Upper lobe of left lung (tissue), 6 donors: ENCODE measurements at regions not wholly inside any gene's neighbourhood (a gene's known extent, or its start where the extent isn't known, plus 50 kb on each side); places are given as distances from the start of the nearest gene placed in this dataset.

ENCODE experiments used
- ATAC-seq, 2 donors: fragments of 200-7000 bp; cut with Tn5 transposase; one replicate each; pipeline ENCODE4 v1.9.1; 2022; ENCODE audit warnings: mild to moderate bottlenecking in 2 of 2, moderate library complexity in 2 of 2; ENCODE audit not compliant: low FRiP score in 2 of 2
- DNase-seq, 2 donors: peaks; one replicate each; pipeline ENCODE4 v3.0.0-alpha.2; 2019 to 2020
- H3K27ac ChIP-seq, 4 donors: fragments of 200-600 bp; sonication (generic); one replicate each; pipeline ENCODE4 v1.5.1; 2016 to 2019
- H3K27me3 ChIP-seq, 4 donors: fragments of 200-600 bp; sonication (generic); one replicate each; pipeline ENCODE4 v1.5.1; 2017 to 2019
- H3K36me3 ChIP-seq, 4 donors: fragments of 200-600 bp; sonication (generic); one replicate each; pipeline ENCODE4 v1.5.1; 2016 to 2019
- H3K4me1 ChIP-seq, 4 donors: fragments of 200-600 bp; sonication (generic); one replicate each; pipeline ENCODE4 v1.5.1; 2018 to 2019
- H3K4me3 ChIP-seq, 4 donors: fragments of 200-600 bp; sonication (generic); one replicate each; pipeline ENCODE4 v1.5.1; 2017 to 2019; ENCODE audit warnings: mild to moderate bottlenecking in 2 of 4, moderate library complexity in 1 of 4
- H3K9me3 ChIP-seq, 4 donors: fragments of 200-600 bp; sonication (generic); one replicate each; pipeline ENCODE4 v1.5.1; 2018 to 2019
- CTCF ChIP-seq, 6 experiments: fragments of 450-650 bp in 4 of 6; fragments of 200-600 bp in 2 of 6; sonication (generic) in 2 of 6; IDR thresholded peaks; one replicate each; pipeline ENCODE4 v1.5.1; 2016 to 2019; ENCODE audit warnings: antibody characterized with exemption in 6 of 6
- EP300 ChIP-seq, 4 donors: sonication (generic); formaldehyde crosslinking; IDR thresholded peaks; one replicate each; pipeline ENCODE4 v1.5.1; 2017; ENCODE audit warnings: antibody characterized with exemption in 4 of 4, control low read depth in 2 of 4
- POLR2A ChIP-seq, 4 donors: fragments of 450-650 bp; IDR thresholded peaks; one replicate each; pipeline ENCODE4 v1.5.1; 2016 to 2017; ENCODE audit warnings: antibody characterized with exemption in 4 of 4, mild to moderate bottlenecking in 2 of 4
- POLR2AphosphoS5 ChIP-seq, 2 donors: sonication (generic); formaldehyde crosslinking; IDR thresholded peaks; one replicate each; pipeline ENCODE4 v1.5.1; 2017; ENCODE audit warnings: antibody characterized with exemption in 2 of 2
- WGBS, 2 donors: methylation state at CpG; one replicate each; pipeline ENCODE4 v1.1.5; 2017 to 2018; 5-methylcytosine and 5-hydroxymethylcytosine counted together
- donor health status: DM: no; HTN: no; CAD: no; lungs with moderate emphysema.
- donor health status: DM: no; HTN: yes; CAD: no; lungs with severe emphysema.

- Histone ChIP-seq H3K27me3 (no peaks in the 10 kb centered on the region), H3K36me3 (no peaks in the 10 kb centered on the region), H3K4me1 (no peaks in the 10 kb centered on the region), H3K4me3 (no peak overlapping the region), H3K27ac (no peak overlapping the region), H3K9me3 (no peaks in the 10 kb centered on the region)
- ATAC-seq = no peak
- WGBS, 2 donors = 68 to 74% methylated on average over 5 of the region's 5 CpGs
- no peak for TF ChIP-seq POLR2AphosphoS5 (IDR thresholded peaks at IDR 0.05)
- TF ChIP-seq POLR2A (IDR thresholded peaks at IDR 0.05) = no peak
- TF ChIP-seq CTCF (IDR thresholded peaks at IDR 0.05) = no peak
- TF ChIP-seq EP300 (IDR thresholded peaks at IDR 0.05) = no peak
- no peak for DNase-seq
Measured at GRCh38 chr19:28400953-28401671, 811.8 kb downstream of the UQCRFS1 start.

GRCh38 chr19:28399187-28399586 is 813.8 kb downstream of the UQCRFS1 start:
- DNase-seq = no peak
- H3K4me1 ChIP-seq = no peaks in the 10 kb centered on the region
- TF ChIP-seq CTCF (IDR thresholded peaks at IDR 0.05) (no peak), POLR2AphosphoS5 (IDR thresholded peaks at IDR 0.05) (no peak), EP300 (IDR thresholded peaks at IDR 0.05) (no peak), POLR2A (IDR thresholded peaks at IDR 0.05) (no peak)
- no peak overlapping the region for H3K4me3 ChIP-seq
- no peak for ATAC-seq
- H3K27me3 ChIP-seq = no peaks in the 10 kb centered on the region
- 82% methylated on average over 1 of the region's 1 CpG for WGBS, 2 donors
- no peak overlapping the region for H3K27ac ChIP-seq
- H3K36me3 ChIP-seq = no peaks in the 10 kb centered on the region
- H3K9me3 ChIP-seq = no peaks in the 10 kb centered on the region

- WGBS, 2 donors = 78 to 82% methylated on average over 5 of the region's 5 CpGs
- H3K9me3 ChIP-seq = no peaks in the 10 kb centered on the region
- H3K27ac ChIP-seq = no peak overlapping the region
- TF ChIP-seq EP300 (IDR thresholded peaks at IDR 0.05) (no peak), CTCF (IDR thresholded peaks at IDR 0.05) (no peak), POLR2A (IDR thresholded peaks at IDR 0.05) (no peak), POLR2AphosphoS5 (IDR thresholded peaks at IDR 0.05) (no peak)
- no peak for DNase-seq
- no peak for ATAC-seq
- no peaks in the 10 kb centered on the region for H3K27me3 ChIP-seq
- no peak overlapping the region for H3K4me3 ChIP-seq
- H3K4me1 ChIP-seq = no peaks in the 10 kb centered on the region
- H3K36me3 ChIP-seq = no peaks in the 10 kb centered on the region
Measured at GRCh38 chr19:28397800-28398199, 815.2 kb downstream of the UQCRFS1 start.

- no peaks in the 10 kb centered on the region for H3K9me3 ChIP-seq
- no peaks in the 10 kb centered on the region for H3K27me3 ChIP-seq
- ATAC-seq = no peak
- no peaks in the 10 kb centered on the region for H3K4me1 ChIP-seq
- H3K36me3 ChIP-seq = no peaks in the 10 kb centered on the region
- no peak overlapping the region for H3K27ac ChIP-seq
- TF ChIP-seq POLR2AphosphoS5 (IDR thresholded peaks at IDR 0.05) (no peak), POLR2A (IDR thresholded peaks at IDR 0.05) (no peak)
- 72 to 77% methylated on average over 10 of the region's 10 CpGs for WGBS, 2 donors
- no peak for DNase-seq
- H3K4me3 ChIP-seq = no peak overlapping the region
Measured at GRCh38 chr19:28397306-28397705, 815.6 kb downstream of the UQCRFS1 start.

GRCh38 chr19:28396287-28396831 is 816.6 kb downstream of the UQCRFS1 start:
- DNase-seq = no peak
- TF ChIP-seq POLR2A (IDR thresholded peaks at IDR 0.05) (no peak), POLR2AphosphoS5 (IDR thresholded peaks at IDR 0.05) (no peak), EP300 (IDR thresholded peaks at IDR 0.05) (no peak), CTCF (IDR thresholded peaks at IDR 0.05) (no peak)
- 57 to 75% methylated on average over 2 to 13 of the region's 13 CpGs for WGBS, 2 donors

More at GRCh38 chr19:28396287-28396831, 816.6 kb downstream of the UQCRFS1 start:
- Histone ChIP-seq H3K27me3 (no peaks in the 10 kb centered on the region), H3K36me3 (no peaks in the 10 kb centered on the region), H3K27ac (no peak overlapping the region), H3K4me3 (no peak overlapping the region), H3K4me1 (no peaks in the 10 kb centered on the region), H3K9me3 (no peaks in the 10 kb centered on the region)
- ATAC-seq = no peak
